Muscle of arm (tissue), 1 donor: ENCODE measurements at regions not wholly inside any gene's neighbourhood (a gene's known extent, or its start where the extent isn't known, plus 50 kb on each side); places are given as distances from the start of the nearest gene placed in this dataset.

Experiments used
- DNase-seq: peaks from one replicate; pipeline ENCODE4 v3.0.0-alpha.2; 2013

DNA sequence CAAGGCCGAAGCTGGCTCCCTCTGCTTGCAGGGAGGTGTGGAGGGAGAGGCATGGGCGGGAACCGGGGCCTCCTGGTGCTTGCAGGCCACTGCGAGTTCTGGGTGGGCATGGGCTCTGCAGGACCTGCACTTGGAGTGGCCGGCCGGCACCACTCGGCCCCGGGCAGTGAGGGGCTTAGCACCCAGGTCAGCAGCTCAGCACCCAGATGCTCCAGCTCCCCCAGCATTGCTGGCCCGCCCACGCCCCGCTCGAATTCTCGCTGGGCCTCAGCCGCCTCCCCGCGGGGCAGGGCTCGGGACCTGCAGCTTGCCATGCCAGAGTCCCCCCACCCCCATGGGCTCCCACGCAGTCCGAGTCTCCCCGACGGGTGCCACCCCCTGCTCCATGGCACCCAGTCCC lies 176.2 kb upstream of the FAM98A start:
- no peak for DNase-seq

DNA sequence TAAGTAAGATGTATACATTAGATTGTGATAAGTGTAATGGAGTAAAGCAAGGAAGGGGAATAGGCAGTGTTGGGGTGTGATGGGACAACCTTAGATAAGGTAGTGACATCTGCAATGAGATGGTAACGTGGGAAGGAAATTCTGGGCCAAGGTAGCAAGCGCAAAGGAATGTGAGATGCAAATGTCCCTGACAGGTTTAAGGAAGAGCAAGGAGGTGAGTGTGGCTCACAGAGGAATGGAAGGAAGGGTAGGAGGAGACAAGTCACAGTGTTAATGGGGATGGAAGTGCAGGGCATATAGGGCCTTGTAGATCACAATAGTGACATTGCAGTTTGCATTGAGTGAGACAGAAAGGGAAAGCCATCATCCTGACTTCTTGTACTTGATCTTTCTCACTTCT lies 170.9 kb upstream of the FAM98A start:
- no peak for DNase-seq

DNA sequence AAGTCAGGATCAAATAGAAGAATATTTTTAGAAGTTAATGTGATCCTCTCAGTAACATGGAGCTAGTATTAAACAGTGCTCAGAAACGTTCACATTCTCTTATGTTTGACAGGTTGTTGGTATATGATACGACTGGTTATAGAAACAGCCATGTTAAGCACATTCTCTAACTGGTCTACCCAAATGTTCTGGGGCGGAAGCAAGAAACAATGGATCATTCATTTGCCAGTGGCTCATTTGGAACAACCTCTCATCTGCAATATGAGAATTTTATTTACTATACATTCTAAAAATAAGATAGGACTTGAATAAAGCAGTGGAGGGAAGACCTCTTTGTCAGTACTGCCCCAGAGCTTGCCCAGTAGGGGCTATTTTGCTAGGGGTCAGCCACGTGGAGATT lies 167.1 kb upstream of the FAM98A start:
- DNase-seq, result no peak

DNA sequence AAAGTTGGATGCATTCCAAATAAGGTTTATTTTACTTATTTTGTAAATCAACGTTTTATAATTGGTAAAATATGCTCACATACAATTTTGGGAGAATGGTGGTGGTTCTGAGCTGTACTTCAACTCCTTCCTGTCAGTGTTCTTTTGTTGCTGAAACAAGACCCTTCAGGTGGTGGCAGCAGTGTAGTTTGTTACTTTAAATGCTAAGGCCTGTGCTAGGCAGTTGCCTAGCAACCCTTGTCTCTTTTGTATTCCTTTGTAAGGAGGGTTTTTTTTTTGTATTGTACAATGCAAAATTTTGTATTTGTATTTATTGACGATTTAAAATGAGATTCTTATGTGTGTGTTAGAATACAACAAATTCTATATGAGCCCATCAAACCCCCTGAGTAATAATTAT lies 166.0 kb upstream of the FAM98A start:
- no peak for DNase-seq

DNA sequence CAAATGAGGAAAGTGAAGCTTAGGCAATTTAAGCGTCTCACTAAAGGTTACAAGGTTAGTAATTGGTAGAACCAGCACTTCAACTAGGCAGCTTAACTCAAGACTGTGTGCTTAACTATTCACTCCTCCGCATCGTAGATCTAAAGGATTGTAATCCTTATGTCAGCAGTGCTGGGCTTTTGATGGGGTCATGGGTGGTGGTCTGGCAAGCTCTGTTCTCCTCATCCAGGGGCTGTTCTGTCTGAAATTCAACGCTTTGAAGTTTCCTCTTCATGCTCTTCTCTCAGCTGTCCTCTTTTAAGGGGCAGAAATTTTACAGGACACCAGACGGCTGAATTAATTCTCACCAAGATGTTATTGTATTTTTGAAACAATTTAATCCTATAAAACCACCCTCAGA lies 165.5 kb upstream of the FAM98A start:
- DNase-seq, result no peak

DNA sequence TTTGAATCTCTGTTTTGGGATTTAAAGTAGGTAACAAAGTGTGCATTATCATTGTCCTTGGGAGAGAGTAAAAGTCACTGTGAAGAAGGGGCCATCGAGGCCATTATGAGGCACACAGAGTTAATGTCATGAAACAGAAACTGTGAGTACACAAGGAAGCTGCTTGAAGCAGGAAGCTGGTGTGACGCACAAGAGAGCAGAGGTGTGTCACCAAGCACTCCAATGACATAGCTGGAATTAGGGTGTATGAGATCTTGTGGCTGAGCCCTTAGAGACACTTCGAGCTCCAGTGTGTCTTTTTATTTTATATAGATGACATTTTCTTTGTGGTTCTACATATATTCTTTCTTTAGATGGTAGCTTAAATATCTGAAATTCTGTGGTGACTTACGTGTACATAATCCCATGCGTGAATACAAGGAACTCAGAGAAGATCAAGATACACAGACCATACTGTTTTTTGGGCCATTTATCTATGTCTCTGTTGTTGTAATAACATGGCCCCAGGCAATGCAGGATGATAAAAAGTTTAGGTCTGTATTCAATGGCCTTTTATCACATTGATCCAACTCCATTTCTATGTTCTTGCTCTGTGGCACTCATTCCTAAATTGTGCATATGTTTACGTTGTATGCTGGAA lies 164.7 kb upstream of the FAM98A start:
- no peak for DNase-seq

DNA sequence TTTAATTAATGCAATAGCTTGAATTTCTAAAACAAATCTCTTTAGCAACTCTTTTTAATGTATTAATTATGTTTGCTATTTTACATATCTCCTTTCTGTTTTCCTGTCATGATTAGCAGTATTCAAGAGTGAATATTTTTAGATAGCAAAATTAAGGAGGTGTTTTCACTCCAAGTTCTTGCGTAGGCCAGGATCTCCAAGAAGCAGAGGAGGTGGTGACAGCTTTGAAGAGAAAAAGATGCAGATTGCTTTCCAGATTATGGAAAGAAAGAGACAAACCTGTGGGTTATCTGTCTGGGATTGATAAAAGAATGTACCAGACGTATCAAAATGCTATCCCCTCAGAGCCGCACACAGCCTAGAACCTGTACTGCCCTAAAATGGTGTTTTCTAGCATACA lies 163.5 kb upstream of the FAM98A start:
- DNase-seq, result no peak

DNA sequence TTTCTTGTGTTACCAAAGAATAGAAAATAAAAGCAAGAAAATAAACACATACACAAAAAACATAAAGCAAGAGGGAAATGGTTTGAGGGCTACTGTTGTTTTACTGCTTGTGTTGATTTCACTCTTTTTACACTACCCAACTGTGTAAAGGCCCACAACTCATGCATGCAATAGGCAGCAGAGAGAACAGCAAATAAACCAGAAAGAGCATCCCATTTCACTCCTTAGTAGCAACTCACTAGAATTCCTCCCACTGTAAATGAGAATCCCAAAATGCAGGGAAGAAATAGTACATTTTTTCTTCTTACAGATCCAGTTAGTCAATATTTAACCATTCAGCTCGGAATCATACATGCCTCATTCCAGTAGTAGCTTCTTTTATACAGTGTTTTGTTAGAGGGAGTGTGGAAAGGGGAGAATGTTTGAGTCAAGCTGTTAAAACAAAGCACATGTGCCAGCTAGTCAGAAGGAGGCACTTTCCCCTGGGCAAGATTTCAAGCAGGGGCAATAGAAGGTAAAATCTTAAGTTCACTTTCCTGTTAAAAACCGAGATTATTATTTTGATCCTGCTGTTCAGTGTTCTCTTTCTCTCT lies 147.2 kb upstream of the FAM98A start:
- no peak for DNase-seq

DNA sequence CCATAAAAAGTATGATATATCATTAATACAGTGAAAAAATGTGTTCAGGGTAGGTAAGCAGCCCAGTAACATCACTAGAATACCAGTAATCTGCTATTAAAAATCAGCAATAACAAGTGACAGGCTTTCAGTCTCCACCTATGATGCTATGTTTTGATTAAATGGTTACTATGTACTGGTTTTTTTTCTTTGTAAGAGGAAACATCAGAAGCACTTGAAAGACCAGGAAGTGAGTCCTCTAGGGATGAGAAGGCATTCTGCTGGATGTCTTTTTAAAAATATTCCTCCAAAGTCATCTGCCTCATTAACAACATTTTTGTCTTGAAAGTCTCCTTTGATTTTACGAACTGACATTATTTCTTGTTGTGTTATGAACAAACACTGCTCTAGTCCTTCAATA lies 136.0 kb upstream of the FAM98A start:
- no peak for DNase-seq

DNA sequence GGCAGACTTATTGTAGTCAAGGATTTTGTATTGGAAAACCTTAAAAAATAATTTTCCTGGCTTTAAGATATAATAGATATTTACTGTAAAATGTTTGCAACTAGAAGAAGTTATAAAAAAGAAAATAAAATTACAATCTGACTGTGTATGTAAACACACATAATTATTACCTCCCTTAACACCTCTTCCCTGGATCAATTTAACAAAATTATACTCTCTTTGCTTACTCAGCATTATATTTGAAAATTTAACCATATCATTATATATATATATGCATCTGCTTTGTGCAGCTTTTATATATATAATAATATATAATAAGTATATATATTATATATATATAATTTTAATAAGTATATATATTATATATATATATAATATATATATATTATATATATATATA lies 131.7 kb upstream of the FAM98A start:
- no peak for DNase-seq

DNA sequence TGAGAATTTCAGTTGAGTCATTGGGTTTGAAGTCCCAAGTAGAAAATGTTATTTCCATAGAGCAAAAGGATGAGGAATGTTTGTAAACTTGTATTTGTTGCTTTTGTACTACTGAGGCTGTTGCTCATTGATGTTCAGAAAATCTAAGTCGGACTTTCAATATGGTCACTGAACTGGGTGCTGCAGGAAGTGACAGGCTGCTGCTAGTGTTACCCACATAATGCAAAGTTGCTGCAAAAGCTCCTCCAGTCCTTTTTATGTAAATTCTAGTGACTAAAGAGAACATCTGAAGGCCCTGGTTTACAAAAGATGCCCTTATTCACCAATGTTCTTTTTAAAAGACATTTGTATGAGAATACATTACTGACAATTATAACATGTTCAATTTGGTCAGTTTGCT lies 131.1 kb upstream of the FAM98A start:
- no peak for DNase-seq

DNA sequence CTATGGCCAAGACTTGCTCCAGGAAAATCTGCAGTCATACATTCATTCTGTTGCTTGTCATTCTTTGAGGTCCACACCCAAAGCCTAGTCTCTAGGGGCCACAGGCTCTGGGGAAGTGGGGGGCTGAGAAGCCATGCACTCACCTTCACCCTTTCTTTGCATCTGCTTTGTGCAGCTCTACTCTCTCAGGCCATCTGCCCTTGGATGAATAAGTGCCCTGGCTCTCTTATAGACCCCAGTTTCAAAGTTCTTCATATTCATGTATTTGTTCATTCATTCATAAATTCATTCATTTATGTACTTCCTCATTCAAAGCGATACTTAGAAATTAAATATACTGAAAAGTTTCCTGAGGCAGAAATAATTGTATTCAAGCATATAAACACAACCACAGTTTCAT lies 130.3 kb upstream of the FAM98A start:
- DNase-seq, result no peak

DNA sequence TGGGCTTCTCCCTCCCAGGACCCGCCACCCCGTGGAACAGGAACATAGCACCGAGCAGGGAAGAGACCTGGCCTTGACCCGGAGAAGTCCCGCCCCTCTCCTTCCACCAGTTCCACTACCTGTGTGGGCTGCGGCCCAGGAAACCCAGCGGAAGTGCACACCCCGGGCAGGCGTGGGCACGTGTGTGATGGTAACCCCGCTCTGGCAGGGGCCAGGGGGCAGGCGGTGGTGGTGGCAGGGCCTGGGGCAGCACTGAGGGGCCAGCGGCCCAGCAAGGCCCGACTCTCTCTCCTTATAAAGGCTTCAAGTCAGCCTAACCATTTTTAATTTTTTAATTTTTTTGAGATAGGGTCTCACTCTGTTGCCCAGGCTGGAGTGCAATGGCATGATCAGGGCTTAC lies 129.0 kb upstream of the FAM98A start:
- DNase-seq, result no peak

DNA sequence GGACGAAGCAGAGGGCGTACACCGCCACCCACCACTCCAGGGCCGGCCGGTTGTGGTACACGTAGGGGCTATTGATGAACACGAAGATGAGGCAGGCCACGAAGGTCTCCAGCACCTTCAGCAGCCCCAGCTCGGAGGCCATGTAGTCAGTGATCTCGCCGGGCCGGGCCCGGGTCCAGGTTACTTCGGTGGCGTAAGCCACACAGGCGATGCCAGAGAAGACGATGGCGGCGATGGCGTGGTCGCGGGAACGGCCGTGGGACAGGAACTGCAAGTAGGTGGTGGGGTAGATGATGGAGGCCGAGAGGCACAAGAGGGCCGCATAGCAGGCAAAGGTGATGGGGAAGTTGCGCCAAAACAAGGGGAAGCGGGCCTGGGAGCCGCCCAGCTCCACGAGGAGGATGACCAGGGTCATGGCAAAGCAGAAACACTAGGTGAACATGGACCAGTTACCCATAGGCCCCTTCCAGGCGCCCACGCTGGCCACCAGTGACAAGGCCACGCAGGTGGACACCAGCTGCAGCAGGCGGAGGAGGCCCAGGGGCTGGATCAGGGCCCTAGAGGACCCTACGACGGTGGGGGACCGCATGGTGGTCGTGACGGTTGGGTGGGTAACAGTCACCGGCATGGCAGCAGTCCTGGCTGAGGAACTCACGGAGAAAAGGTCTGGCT lies 128.4 kb upstream of the FAM98A start:
- DNase-seq, result no peak

DNA sequence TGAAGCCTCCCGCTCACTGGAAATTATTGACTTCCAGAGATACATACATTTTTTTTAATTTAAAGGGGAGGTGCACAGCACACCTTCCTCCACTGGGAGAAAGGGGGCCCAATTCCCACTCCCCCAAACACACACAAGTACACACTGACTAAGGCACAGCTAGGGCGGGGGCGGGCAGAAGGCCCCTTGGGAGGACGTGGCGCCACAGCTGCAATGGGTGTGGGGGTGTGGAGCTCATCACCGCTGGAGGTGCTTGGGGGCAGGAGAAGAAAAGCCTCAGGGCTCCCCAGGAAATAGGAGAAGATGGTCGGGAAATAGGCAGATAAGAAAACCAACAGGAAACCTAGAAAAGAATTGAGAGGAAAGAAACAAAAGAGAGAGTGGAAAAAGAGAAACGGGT lies 127.3 kb upstream of the FAM98A start:
- DNase-seq, result no peak

DNA sequence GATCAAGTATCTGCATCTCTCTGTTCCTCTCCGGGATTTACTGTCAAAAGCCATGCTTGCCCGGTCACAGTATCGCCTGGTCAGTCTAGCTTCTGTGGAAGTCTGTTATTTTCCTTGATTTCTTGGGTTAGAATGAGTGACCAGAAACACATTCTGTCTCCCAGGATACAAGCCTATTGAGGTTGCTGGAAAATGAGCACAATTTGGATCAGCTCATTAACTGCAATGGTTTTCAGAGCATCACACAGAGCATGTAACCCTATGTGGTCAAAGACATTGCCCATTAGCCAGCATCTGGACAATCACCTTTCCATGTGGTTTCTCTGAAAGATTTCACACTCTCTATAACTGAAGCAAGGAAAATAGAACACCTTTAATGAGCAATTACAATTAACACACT lies 124.2 kb upstream of the FAM98A start:
- DNase-seq, result no peak

DNA sequence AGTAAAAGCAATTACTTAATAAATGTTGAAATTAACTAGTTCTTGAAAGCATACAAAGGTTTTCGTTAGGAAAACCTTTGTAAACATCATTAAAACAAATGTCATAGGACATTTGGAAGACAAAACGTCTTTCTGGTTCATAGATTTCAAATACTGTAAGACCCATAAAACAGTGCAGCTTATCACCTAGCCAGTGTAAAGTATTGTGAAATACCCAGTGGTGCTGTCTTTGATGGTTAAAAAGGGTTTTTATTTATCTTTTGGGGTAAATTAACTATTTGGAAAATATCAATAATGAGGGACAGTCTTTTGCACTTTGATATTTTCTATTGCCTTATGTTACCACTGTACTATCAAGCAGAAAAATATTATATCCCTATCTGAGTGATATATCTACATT lies 120.0 kb upstream of the FAM98A start:
- DNase-seq, result no peak

DNA sequence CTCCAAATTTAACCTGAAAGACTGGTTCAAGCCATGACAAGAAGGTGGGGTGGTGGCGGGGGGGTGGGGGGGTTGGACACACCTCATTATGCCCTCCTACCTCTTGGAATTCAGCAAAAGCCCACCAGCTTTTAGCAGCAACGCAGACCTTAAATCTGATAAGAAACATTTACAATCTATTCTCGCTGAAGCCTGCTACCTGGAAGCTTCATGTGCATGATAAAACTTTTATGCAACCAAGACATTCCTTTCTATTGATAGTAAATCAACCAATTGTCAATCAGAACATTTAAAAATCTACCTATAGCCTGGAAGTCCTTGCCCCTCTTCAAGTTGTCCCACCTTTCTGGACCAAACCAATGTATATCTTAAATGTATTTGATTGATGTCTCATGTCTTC lies 113.6 kb upstream of the FAM98A start:
- DNase-seq, result no peak

DNA sequence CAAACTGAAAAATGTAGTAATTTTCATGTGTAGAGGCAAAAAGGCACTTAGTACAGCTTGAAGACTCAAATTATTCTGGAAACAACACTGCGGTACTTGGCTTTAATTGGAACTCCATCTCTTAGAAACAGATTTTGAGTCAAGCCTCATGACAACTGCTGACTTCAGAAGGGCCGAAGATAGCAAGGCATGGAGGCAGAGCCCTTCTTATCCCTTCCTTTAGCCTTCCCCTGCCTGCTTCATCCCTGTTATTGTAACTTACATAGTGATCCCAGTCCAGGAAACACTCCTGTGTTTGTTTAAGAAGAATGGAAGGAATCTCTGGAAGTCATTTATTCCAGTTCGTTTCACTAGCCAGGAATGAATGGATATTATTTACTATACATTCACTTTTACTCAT lies 110.9 kb upstream of the FAM98A start:
- DNase-seq, result no peak

DNA sequence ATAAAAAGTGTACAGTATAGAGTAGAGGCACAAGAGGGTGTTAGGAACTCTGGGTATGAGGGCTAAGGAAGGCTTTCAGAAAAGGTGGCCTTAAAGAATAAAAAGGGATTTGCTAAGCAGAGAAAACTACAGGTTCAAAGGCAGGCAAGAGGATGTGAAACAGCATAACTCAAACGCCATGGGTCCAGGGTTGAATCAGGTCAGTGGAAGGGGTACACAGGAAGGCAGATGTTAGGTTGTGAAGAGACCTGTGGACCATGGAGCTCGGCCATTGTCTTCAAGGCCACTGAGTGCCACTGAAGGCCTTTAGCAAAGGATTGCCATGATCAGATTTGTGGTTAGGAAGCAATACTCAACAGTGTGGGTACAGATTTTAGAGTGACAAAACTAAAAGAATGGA lies 108.2 kb upstream of the FAM98A start:
- DNase-seq, result no peak

DNA sequence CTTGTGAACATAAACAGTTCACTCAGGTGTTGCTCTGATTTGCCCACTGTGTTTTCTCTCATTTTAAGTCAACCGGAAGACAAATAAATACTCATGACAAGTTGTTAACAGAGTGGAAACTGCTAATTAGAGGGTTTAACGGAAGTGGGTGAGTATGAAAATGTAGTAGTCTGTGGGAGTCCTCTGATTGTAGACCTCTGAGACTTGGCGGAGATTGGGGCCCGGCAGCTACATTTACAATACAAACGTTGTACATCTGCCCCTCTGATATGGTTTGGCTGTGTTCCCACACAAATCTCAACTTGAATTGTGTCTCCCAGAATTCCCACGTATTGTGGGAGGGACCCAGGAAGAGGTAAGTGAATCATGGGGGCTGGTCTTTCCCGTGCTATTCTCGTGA lies 107.3 kb upstream of the FAM98A start:
- no peak for DNase-seq

DNA sequence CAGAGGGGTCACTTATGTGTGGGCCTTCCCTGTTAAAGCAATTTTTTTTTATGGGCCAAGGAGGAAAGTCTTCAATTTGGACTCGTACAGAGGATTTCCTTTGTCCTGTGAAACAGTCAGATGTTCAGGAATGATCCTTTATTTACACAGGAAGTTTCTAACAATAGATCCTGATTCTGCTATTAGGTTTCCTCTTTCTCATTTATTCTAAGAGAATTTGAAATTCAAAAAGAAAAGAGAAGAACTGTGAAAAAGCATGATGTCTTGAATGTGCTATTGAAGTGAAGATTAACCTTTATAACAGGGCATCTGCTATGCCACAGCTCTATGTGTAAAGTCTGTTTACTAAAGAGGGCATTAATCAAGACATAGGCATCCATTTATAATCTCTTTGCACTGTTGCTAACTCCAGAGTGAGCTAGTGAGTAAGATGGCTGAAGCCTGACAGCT lies 105.3 kb upstream of the FAM98A start:
- DNase-seq, result no peak

DNA sequence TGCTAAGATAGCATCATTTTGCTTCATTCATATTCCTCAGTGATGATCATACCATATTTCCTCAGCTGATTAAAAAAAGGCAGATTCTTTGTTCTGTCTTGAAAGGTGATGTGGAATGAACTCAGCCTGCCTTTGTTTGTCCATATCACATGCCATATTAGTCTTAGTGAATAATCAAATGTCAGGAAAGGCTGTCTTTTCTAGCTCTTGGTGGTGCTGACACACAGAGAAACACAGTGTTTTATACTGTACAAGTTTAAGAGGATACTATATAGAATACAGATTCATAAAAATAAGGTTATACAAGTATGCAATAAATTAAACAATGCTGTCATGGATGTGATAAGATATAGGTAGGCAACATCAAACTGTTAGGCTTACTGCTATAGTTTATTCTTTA lies 97.1 kb upstream of the FAM98A start:
- DNase-seq, result no peak

DNA sequence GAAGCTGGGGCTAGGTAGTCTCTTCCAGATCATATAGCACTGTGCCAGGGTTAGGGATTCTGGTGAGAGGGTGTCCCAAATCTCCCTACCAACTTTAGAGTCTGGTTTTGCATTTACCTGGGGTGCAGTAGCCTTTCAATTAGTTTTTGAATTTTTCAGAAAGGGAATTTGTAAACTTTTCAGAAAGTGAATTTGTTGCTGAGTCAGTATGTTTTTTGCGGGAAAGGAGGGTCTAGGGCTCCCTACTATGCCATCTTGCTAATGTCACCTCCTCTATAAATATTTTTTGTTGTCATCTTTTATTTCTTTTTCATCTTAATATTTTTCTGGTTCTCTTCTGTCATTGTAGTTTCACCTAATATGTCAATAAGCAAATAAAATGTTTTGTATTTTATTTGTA lies 95.8 kb upstream of the FAM98A start:
- DNase-seq, result no peak
